ENCODE measurements at regions not wholly inside any gene's neighbourhood (a gene's known extent, or its start where the extent isn't known, plus 50 kb on each side); places are given as distances from the start of the nearest gene placed in this dataset.
"Not testable (repeated sequence)": the region's sequence is repeated elsewhere in the genome, so short reads cannot be mapped to it uniquely, and the experiment has no call there.

DNA sequence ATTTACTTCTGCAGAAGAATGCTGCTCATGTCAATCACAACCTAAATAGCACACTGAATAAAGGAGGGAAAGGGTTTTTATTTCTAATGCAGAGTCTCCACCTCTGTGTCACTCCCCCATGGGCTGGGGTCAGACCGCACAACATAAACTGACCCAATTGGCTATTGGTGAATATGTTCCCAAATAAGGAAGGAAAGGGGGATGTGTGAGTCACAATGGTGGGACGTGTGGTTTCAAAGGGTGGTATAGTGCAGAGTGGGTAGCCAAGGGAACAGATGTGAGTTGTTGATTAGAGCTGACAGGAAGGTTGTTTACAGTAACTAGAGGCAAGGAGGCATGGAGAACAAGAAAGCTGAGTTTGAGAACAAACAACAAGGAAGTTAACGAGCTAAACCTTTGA, 491.8 kb downstream of the ZPLD1 start:
- Histone ChIP-seq H3K9me3 (ENCODE audit: insufficient read depth, low read length, severe bottlenecking) (peaks cover 11% of the 10 kb centered on the region), H3K27me3 (ENCODE audit: insufficient read depth, low read length, poor library complexity) (no peaks in the 10 kb centered on the region), H3K79me2 (ENCODE audit: insufficient read depth, low read length) (no peaks in the 10 kb centered on the region), H2AFZ (ENCODE audit: low read depth, low read length) (no peak overlapping the region), H3K4me1 (ENCODE audit: insufficient read depth, low read length) (no peaks in the 10 kb centered on the region), H3K9ac (ENCODE audit: low read depth, low read length) (no peak overlapping the region), H4K20me1 (ENCODE audit: insufficient read depth, low read length) (no peaks in the 10 kb centered on the region), H3K4me3 (ENCODE audit: low read depth in 1 of 2, low read length in 2 of 2) (no peak overlapping the region), H3K36me3 (ENCODE audit: insufficient read depth, low read length) (no peaks in the 10 kb centered on the region), H3K27ac (ENCODE audit: low read length) (no peak overlapping the region), H3K4me2 (ENCODE audit: insufficient read depth, low read length) (no peak overlapping the region)
- no peak for DNase-seq
- no peak for ATAC-seq (ENCODE audit: insufficient read depth, low read depth)
- TF ChIP-seq EZH2 (IDR thresholded peaks at IDR 0.05; ENCODE audit: borderline replicate concordance, low read depth, low read length, severe bottlenecking) = no peak
- TF ChIP-seq, protein P1, sequence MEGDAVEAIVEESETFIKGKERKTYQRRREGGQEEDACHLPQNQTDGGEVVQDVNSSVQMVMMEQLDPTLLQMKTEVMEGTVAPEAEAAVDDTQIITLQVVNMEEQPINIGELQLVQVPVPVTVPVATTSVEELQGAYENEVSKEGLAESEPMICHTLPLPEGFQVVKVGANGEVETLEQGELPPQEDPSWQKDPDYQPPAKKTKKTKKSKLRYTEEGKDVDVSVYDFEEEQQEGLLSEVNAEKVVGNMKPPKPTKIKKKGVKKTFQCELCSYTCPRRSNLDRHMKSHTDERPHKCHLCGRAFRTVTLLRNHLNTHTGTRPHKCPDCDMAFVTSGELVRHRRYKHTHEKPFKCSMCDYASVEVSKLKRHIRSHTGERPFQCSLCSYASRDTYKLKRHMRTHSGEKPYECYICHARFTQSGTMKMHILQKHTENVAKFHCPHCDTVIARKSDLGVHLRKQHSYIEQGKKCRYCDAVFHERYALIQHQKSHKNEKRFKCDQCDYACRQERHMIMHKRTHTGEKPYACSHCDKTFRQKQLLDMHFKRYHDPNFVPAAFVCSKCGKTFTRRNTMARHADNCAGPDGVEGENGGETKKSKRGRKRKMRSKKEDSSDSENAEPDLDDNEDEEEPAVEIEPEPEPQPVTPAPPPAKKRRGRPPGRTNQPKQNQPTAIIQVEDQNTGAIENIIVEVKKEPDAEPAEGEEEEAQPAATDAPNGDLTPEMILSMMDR (IDR thresholded peaks at IDR 0.05; ENCODE audit: borderline replicate concordance, extremely low read depth, low read length, poor library complexity, severe bottlenecking) = no peak

DNA sequence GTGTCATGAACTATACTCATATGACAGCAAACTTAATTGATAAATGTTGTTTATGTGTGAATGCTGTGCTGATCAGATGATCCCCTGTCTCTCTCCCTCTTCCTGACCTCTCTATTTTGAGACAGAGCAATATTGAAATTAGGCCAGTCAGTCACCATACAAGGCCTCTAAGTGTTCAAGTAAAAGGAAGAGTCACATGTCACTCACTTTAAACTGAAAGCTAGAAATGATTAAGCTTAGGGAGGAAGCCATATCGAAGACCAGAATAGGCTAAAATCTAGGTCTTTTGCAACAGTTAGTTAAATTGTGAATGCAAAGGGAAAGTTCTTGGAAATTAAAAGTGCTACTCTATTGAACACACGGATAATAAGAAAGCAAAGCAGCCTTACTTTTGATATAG, 498.6 kb downstream of the ZPLD1 start:
- H3K36me3 ChIP-seq (ENCODE audit: insufficient read depth, low read length) = no peaks in the 10 kb centered on the region
- H3K9me3 ChIP-seq (ENCODE audit: insufficient read depth, low read length, severe bottlenecking) = no peaks in the 10 kb centered on the region
- no peak overlapping the region for H3K27ac ChIP-seq (ENCODE audit: low read length)
- no peaks in the 10 kb centered on the region for H4K20me1 ChIP-seq (ENCODE audit: insufficient read depth, low read length)
- no peak for TF ChIP-seq EZH2 (IDR thresholded peaks at IDR 0.05; ENCODE audit: borderline replicate concordance, low read depth, low read length, severe bottlenecking)
- TF ChIP-seq, protein P1 (IDR thresholded peaks at IDR 0.05; ENCODE audit: borderline replicate concordance, extremely low read depth, low read length, poor library complexity, severe bottlenecking) = no peak
- no peak overlapping the region for H3K9ac ChIP-seq (ENCODE audit: low read depth, low read length)
- H2AFZ ChIP-seq (ENCODE audit: low read depth, low read length) = no peak overlapping the region
- H3K4me3 ChIP-seq (ENCODE audit: low read depth in 1 of 2, low read length in 2 of 2) = no peak overlapping the region
- DNase-seq = no peak
- H3K27me3 ChIP-seq (ENCODE audit: insufficient read depth, low read length, poor library complexity) = no peaks in the 10 kb centered on the region
- no peaks in the 10 kb centered on the region for H3K79me2 ChIP-seq (ENCODE audit: insufficient read depth, low read length)
- H3K4me1 ChIP-seq (ENCODE audit: insufficient read depth, low read length) = no peaks in the 10 kb centered on the region
- H3K4me2 ChIP-seq (ENCODE audit: insufficient read depth, low read length) = no peak overlapping the region
- no peak for ATAC-seq (ENCODE audit: insufficient read depth, low read depth)

DNA sequence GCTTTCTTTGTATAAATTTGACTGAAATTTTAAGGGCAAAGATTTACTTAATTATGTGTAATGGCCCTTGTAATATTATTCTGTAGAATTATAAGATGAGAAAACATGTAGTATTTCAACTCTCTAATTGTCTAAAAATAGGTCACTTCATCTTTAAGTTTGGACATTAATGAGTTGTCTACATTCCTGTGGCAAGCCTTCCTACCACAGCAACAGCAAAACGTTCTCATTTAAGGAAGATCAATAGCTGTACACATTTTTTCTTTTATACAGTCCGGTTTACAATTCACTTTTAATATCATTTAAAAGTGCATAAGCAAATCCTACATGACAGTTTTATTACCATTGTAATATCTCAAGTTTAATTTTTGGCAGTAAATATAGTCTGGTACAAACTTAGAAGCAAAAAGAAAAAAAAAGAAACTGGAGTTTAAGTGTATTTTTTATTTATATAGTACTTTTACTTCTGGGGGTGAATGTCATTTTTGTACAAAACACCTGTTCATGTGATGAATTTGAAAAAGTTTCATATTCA, 501.8 kb downstream of the ZPLD1 start:
- no peaks in the 10 kb centered on the region for H3K36me3 ChIP-seq (ENCODE audit: insufficient read depth, low read length)
- no peaks in the 10 kb centered on the region for H3K4me1 ChIP-seq (ENCODE audit: insufficient read depth, low read length)
- no peak for ATAC-seq (ENCODE audit: insufficient read depth, low read depth)
- no peak overlapping the region for H2AFZ ChIP-seq (ENCODE audit: low read depth, low read length)
- no peaks in the 10 kb centered on the region for H3K79me2 ChIP-seq (ENCODE audit: insufficient read depth, low read length)
- H3K9me3 ChIP-seq (ENCODE audit: insufficient read depth, low read length, severe bottlenecking) = no peaks in the 10 kb centered on the region
- TF ChIP-seq EZH2 (IDR thresholded peaks at IDR 0.05; ENCODE audit: borderline replicate concordance, low read depth, low read length, severe bottlenecking) = no peak
- TF ChIP-seq, protein P1 (IDR thresholded peaks at IDR 0.05; ENCODE audit: borderline replicate concordance, extremely low read depth, low read length, poor library complexity, severe bottlenecking) = no peak
- H4K20me1 ChIP-seq (ENCODE audit: insufficient read depth, low read length) = no peaks in the 10 kb centered on the region
- DNase-seq = no peak
- no peak overlapping the region for H3K27ac ChIP-seq (ENCODE audit: low read length)
- no peak overlapping the region for H3K9ac ChIP-seq (ENCODE audit: low read depth, low read length)
- H3K4me2 ChIP-seq (ENCODE audit: insufficient read depth, low read length) = no peak overlapping the region
- no peaks in the 10 kb centered on the region for H3K27me3 ChIP-seq (ENCODE audit: insufficient read depth, low read length, poor library complexity)
- H3K4me3 ChIP-seq (ENCODE audit: low read depth in 1 of 2, low read length in 2 of 2) = no peak overlapping the region

DNA sequence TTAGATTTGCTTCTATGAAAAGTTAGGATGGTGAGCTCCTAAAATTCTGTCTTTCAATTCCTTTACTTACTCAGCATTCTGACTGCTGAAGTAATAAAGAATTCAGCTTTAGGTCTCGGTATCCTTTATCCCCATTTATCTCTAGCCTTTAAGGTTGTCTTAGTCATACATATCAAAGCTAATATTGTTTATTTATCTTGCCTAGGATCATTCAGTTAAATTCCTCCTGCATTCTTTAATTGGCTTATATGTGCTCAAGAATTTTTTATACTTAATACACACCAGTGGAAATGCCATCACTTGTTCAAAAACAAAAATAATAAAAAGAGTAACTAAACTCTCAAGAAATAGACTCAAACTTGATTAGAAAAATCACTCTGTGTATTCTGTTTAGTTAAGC, 507.0 kb downstream of the ZPLD1 start:
- DNase-seq (no peak), ATAC-seq (ENCODE audit: insufficient read depth, low read depth) (no peak)
- no peak for TF ChIP-seq EZH2 (IDR thresholded peaks at IDR 0.05; ENCODE audit: borderline replicate concordance, low read depth, low read length, severe bottlenecking)
- TF ChIP-seq, protein P1 (IDR thresholded peaks at IDR 0.05; ENCODE audit: borderline replicate concordance, extremely low read depth, low read length, poor library complexity, severe bottlenecking) = no peak
- H3K27me3 ChIP-seq (ENCODE audit: insufficient read depth, low read length, poor library complexity) = no peaks in the 10 kb centered on the region
- H3K27ac ChIP-seq (ENCODE audit: low read length) = no peak overlapping the region
- H3K79me2 ChIP-seq (ENCODE audit: insufficient read depth, low read length) = no peaks in the 10 kb centered on the region
- H3K4me2 ChIP-seq (ENCODE audit: insufficient read depth, low read length) = no peak overlapping the region
- H3K4me3 ChIP-seq (ENCODE audit: low read depth in 1 of 2, low read length in 2 of 2) = no peak overlapping the region
- no peak overlapping the region for H3K9ac ChIP-seq (ENCODE audit: low read depth, low read length)
- H4K20me1 ChIP-seq (ENCODE audit: insufficient read depth, low read length) = no peaks in the 10 kb centered on the region
- no peaks in the 10 kb centered on the region for H3K36me3 ChIP-seq (ENCODE audit: insufficient read depth, low read length)
- H3K9me3 ChIP-seq (ENCODE audit: insufficient read depth, low read length, severe bottlenecking) = no peaks in the 10 kb centered on the region
- H3K4me1 ChIP-seq (ENCODE audit: insufficient read depth, low read length) = no peaks in the 10 kb centered on the region
- H2AFZ ChIP-seq (ENCODE audit: low read depth, low read length) = no peak overlapping the region

DNA sequence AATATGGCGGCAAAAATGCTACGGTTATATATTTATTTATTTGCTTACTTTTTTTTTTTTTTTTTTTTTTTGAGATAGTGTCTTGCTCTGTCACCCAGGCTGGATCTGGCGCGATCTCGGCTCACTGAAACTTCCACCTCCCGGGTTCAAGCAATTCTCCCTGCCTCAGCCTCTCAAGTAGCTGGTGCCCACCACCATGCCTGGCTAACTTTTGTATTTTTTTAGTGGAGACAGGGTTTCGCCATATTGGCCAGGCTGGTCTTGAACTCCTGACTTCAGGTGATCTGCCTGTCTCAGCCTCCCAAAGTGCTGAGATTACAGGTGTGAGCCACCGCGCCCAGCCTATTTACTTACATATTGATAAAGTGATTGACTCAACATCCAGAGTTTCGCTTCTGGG, 511.6 kb downstream of the ZPLD1 start:
- not testable (repeated sequence) for H4K20me1 ChIP-seq (ENCODE audit: insufficient read depth, low read length); ATAC-seq (ENCODE audit: insufficient read depth, low read depth); H3K4me3 ChIP-seq (ENCODE audit: low read depth in 1 of 2, low read length in 2 of 2); H3K79me2 ChIP-seq (ENCODE audit: insufficient read depth, low read length); DNase-seq; H3K4me2 ChIP-seq (ENCODE audit: insufficient read depth, low read length); H3K27ac ChIP-seq (ENCODE audit: low read length); H3K9me3 ChIP-seq (ENCODE audit: insufficient read depth, low read length, severe bottlenecking); H3K9ac ChIP-seq (ENCODE audit: low read depth, low read length); H3K36me3 ChIP-seq (ENCODE audit: insufficient read depth, low read length); H3K4me1 ChIP-seq (ENCODE audit: insufficient read depth, low read length); H3K27me3 ChIP-seq (ENCODE audit: insufficient read depth, low read length, poor library complexity); H2AFZ ChIP-seq (ENCODE audit: low read depth, low read length)
